ENCODE measurements at regions not wholly inside any gene's neighbourhood (a gene's known extent, or its start where the extent isn't known, plus 50 kb on each side); places are given as distances from the start of the nearest gene placed in this dataset.

DNA sequence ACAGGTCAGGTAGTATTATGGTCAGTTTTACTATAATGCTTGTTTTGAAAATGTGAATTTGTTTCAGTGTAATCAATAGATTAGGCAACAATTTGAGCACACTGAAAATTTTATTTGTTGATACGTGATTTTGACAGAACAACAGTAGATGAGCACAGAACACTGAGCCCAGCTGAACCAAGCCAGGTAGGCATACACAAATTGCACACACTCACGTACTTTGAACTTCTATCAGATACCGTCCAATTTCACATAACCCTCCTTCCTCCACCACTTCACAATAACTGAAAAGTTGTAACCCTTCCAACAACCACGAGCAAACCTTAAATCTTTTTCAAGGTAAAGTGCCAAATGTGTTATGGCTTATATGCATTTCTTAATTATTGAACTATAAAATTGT lies 229.5 kb upstream of the TMEFF2 start (continued):
- TF ChIP-seq SALL1 (CRISPR knock-in tag; IDR thresholded peaks at IDR 0.05) (no peak), NPAS2 (CRISPR knock-in tag; IDR thresholded peaks at IDR 0.05; ENCODE audit: borderline replicate concordance) (no peak)

DNA sequence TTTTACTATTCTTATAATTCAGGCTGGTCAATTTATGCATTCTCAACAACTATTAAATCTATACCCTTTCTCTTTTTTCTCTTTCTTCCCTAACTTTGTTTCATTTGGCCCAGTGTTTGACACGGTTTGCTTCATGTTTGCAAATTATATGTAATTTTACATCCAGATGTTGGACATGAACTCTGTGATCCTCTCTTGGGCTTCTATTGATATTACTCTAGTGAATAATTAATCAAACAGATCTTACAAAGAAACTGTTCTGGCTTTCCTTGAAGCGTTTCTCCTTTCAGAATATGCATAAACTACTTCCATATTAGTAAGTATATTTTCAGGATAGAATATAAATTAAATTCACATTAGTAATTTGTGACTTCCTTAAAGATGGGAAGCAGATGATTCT lies 225.1 kb upstream of the TMEFF2 start:
- Histone ChIP-seq H2AFZ (ENCODE audit: low read length) (no peak overlapping the region), H3K79me2 (ENCODE audit: insufficient read depth, low read length) (no peaks in the 10 kb centered on the region), H3K4me3 (replicated peaks in 1 of 3; ENCODE audit: insufficient read depth in 1 of 3, low read depth in 2 of 3, low read length in 3 of 3) (no peak overlapping the region), H3K4me2 (ENCODE audit: low read depth, low read length) (no peak overlapping the region), H3K27me3 (ENCODE audit: control insufficient read depth in 1 of 2, insufficient read depth in 2 of 2, low read length in 2 of 2) (no peaks in the 10 kb centered on the region), H4K20me1 (ENCODE audit: insufficient read depth, low read length) (no peaks in the 10 kb centered on the region), H3K9ac (ENCODE audit: insufficient read depth, low read depth, low read length) (no peak overlapping the region), H3K9me3 (ENCODE audit: low read length) (no peaks in the 10 kb centered on the region), H3K36me3 (replicated peaks in 1 of 2; ENCODE audit: control insufficient read depth in 1 of 2, insufficient read depth in 2 of 2, low read length in 2 of 2) (no peaks in the 10 kb centered on the region), H3K27ac (ENCODE audit: extremely low read length, insufficient read depth, low read length) (no peak overlapping the region), H3K4me1 (ENCODE audit: insufficient read depth, low read length) (no peaks in the 10 kb centered on the region)
- WGBS (ENCODE audit: low lambda C conversion rate): under 1% methylated on average over 2 of the region's 2 CpGs
- DNase-seq (ENCODE audit: low spot score) (no peak), FAIRE-seq (no peak), ATAC-seq (no peak)
- no peak for TF ChIP-seq HMGXB4 (CRISPR knock-in tag; IDR thresholded peaks at IDR 0.05; ENCODE audit: borderline replicate concordance in 1 of 2, low read depth in 1 of 2)
- ChIA-PET CTCF (ENCODE audit: low intra/inter-chr PET ratio, low total read pairs) (no interaction called here), POLR2A (no interaction called here)
- intact Hi-C loops (cut with micrococcal nuclease; ENCODE audit: unreplicated experiment) (no loop called here), in situ Hi-C loops (cut with HindIII; ENCODE audit: extremely low pct_ligation_motif_present, low pct_unique_long_range_greater_than_20kb) (no loop called here)
- BruUV-seq (replicated peaks): no TSS peak

GRCh38 chr2:192416060-192416459 lies 221.3 kb upstream of the TMEFF2 start:
- Histone ChIP-seq H3K79me2 (ENCODE audit: insufficient read depth, low read length) (no peaks in the 10 kb centered on the region), H2AFZ (ENCODE audit: low read length) (no peak overlapping the region), H4K20me1 (ENCODE audit: insufficient read depth, low read length) (no peaks in the 10 kb centered on the region), H3K4me3 (replicated peaks in 1 of 3; ENCODE audit: insufficient read depth in 1 of 3, low read depth in 2 of 3, low read length in 3 of 3) (no peak overlapping the region), H3K36me3 (replicated peaks in 1 of 2; ENCODE audit: control insufficient read depth in 1 of 2, insufficient read depth in 2 of 2, low read length in 2 of 2) (no peaks in the 10 kb centered on the region), H3K27me3 (ENCODE audit: control insufficient read depth in 1 of 2, insufficient read depth in 2 of 2, low read length in 2 of 2) (no peaks in the 10 kb centered on the region), H3K9me3 (ENCODE audit: low read length) (no peaks in the 10 kb centered on the region), H3K27ac (ENCODE audit: extremely low read length, insufficient read depth, low read length) (no peak overlapping the region), H3K4me1 (ENCODE audit: insufficient read depth, low read length) (no peaks in the 10 kb centered on the region), H3K9ac (ENCODE audit: insufficient read depth, low read depth, low read length) (no peak overlapping the region), H3K4me2 (ENCODE audit: low read depth, low read length) (no peak overlapping the region)
- ATAC-seq (no peak), FAIRE-seq (no peak), DNase-seq (ENCODE audit: low spot score) (no peak)
- WGBS (ENCODE audit: low lambda C conversion rate): 2% methylated on average over 4 of the region's 4 CpGs
- in situ Hi-C loops (cut with HindIII; ENCODE audit: extremely low pct_ligation_motif_present, low pct_unique_long_range_greater_than_20kb) (no loop called here), intact Hi-C loops (cut with micrococcal nuclease; ENCODE audit: unreplicated experiment) (no loop called here)
- ChIA-PET CTCF (ENCODE audit: low intra/inter-chr PET ratio, low total read pairs) (no interaction called here), POLR2A (no interaction called here)
- BruUV-seq (replicated peaks): no TSS peak
- TF ChIP-seq ZNF230 (CRISPR knock-in tag; IDR thresholded peaks at IDR 0.05) (no peak), ZNF546 (CRISPR knock-in tag; conservative IDR thresholded peaks at IDR 0.05) (no peak), ZFP36L1 (CRISPR knock-in tag; IDR thresholded peaks at IDR 0.05) (no peak), ZSCAN31 (CRISPR knock-in tag; IDR thresholded peaks at IDR 0.05; ENCODE audit: low read depth) (no peak)
- TF ChIP-seq, protein P1, sequence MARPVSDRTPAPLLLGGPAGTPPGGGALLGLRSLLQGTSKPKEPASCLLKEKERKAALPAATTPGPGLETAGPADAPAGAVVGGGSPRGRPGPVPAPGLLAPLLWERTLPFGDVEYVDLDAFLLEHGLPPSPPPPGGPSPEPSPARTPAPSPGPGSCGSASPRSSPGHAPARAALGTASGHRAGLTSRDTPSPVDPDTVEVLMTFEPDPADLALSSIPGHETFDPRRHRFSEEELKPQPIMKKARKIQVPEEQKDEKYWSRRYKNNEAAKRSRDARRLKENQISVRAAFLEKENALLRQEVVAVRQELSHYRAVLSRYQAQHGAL (CRISPR knock-in tag; IDR thresholded peaks at IDR 0.05; ENCODE audit: not compliant biosample characterization): no peak
- TF ChIP-seq, protein P2, sequence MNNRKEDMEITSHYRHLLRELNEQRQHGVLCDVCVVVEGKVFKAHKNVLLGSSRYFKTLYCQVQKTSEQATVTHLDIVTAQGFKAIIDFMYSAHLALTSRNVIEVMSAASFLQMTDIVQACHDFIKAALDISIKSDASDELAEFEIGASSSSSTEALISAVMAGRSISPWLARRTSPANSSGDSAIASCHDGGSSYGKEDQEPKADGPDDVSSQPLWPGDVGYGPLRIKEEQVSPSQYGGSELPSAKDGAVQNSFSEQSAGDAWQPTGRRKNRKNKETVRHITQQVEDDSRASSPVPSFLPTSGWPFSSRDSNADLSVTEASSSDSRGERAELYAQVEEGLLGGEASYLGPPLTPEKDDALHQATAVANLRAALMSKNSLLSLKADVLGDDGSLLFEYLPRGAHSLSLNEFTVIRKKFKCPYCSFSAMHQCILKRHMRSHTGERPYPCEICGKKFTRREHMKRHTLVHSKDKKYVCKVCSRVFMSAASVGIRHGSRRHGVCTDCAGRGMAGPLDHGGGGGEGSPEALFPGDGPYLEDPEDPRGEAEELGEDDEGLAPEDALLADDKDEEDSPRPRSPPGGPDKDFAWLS (CRISPR knock-in tag; IDR thresholded peaks at IDR 0.05; ENCODE audit: borderline replicate concordance): no peak
- TF ChIP-seq, protein P3, sequence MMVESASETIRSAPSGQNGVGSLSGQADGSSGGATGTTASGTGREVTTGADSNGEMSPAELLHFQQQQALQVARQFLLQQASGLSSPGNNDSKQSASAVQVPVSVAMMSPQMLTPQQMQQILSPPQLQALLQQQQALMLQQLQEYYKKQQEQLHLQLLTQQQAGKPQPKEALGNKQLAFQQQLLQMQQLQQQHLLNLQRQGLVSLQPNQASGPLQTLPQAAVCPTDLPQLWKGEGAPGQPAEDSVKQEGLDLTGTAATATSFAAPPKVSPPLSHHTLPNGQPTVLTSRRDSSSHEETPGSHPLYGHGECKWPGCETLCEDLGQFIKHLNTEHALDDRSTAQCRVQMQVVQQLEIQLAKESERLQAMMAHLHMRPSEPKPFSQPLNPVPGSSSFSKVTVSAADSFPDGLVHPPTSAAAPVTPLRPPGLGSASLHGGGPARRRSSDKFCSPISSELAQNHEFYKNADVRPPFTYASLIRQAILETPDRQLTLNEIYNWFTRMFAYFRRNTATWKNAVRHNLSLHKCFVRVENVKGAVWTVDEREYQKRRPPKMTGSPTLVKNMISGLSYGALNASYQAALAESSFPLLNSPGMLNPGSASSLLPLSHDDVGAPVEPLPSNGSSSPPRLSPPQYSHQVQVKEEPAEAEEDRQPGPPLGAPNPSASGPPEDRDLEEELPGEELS (CRISPR knock-in tag; IDR thresholded peaks at IDR 0.05): no peak
